ENCODE measurements at regions not wholly inside any gene's neighbourhood (a gene's known extent, or its start where the extent isn't known, plus 50 kb on each side); places are given as distances from the start of the nearest gene placed in this dataset.

GRCh38 chr4:163976588-163976987 lies 482.1 kb downstream of the TMA16 start:
- TF ChIP-seq TBP (IDR thresholded peaks at IDR 0.05; ENCODE audit: low read depth, low read length), result no peak
- TF ChIP-seq CTCF (IDR thresholded peaks at IDR 0.05; ENCODE audit: control extremely low read depth in 1 of 3, insufficient read depth in 1 of 3, low read depth in 1 of 3, low read length in 3 of 3), result no peak
- no peak for TF ChIP-seq RBBP5 (IDR thresholded peaks at IDR 0.05; ENCODE audit: borderline replicate concordance, low read depth, low read length)
- no peak for TF ChIP-seq SRF (IDR thresholded peaks at IDR 0.05; ENCODE audit: low read depth, low read length)
- TF ChIP-seq TAF7 (optimal IDR thresholded peaks at IDR 0.05; ENCODE audit: borderline replicate concordance, low read depth, low read length), result no peak
- no peak for TF ChIP-seq EZH2 (IDR thresholded peaks at IDR 0.05; ENCODE audit: low read depth, low read length, severe bottlenecking)
- no peak for TF ChIP-seq MAFK (IDR thresholded peaks at IDR 0.05; ENCODE audit: low read depth, low read length)
- TF ChIP-seq CHD1 (IDR thresholded peaks at IDR 0.05; ENCODE audit: low read depth, low read length), result no peak
- TF ChIP-seq ASH2L (IDR thresholded peaks at IDR 0.05; ENCODE audit: low read length), result no peak
- TF ChIP-seq EGR1 (IDR thresholded peaks at IDR 0.05; ENCODE audit: borderline replicate concordance, low read depth, low read length), result no peak
- no peak for TF ChIP-seq ATF2 (IDR thresholded peaks at IDR 0.05; ENCODE audit: low read length)

All from H1 (cell line).